Smooth muscle cell (in vitro differentiated cells): ENCODE measurements at regions not wholly inside any gene's neighbourhood (a gene's known extent, or its start where the extent isn't known, plus 50 kb on each side); places are given as distances from the start of the nearest gene placed in this dataset.

Experiments
- DNase-seq: peaks from one replicate; lab custom pipeline; 2025; ENCODE audit not compliant: unreplicated experiment; lab: John Stamatoyannopoulos, UW
- H2AFZ ChIP-seq: fragments of 200-600 bp; sonication (generic); 2 replicates; pipeline ENCODE4 v1.6.0; 2016; ENCODE audit warnings: antibody characterized with exemption, low read depth, mild to moderate bottlenecking
- H3F3A ChIP-seq: fragments of 200-600 bp; sonication (generic); 2 replicates; pipeline ENCODE4 v1.6.0; 2017; ENCODE audit warnings: antibody characterized with exemption, low read depth
- H3K27ac ChIP-seq: fragments of 200-600 bp; sonication (generic); 2 replicates; pipeline ENCODE4 v1.5.1; 2016; ENCODE audit warnings: low read depth, mild to moderate bottlenecking
- H3K27me3 ChIP-seq: fragments of 200-600 bp; sonication (generic); 2 replicates; pipeline ENCODE4 v1.6.1; 2016; ENCODE audit warnings: low read depth, mild to moderate bottlenecking
- H3K36me3 ChIP-seq: fragments of 200-600 bp; sonication (generic); 2 replicates; pipeline ENCODE4 v1.5.1; 2016; ENCODE audit warnings: low read depth
- H3K4me1 ChIP-seq: fragments of 200-600 bp; sonication (generic); 2 replicates; pipeline ENCODE4 v1.5.1; 2016; ENCODE audit warnings: low read depth
- H3K4me2 ChIP-seq: fragments of 200-600 bp; sonication (generic); 2 replicates; pipeline ENCODE4 v1.6.0; 2016; ENCODE audit warnings: mild to moderate bottlenecking
- H3K4me3 ChIP-seq: fragments of 200-600 bp; sonication (generic); 2 replicates; pipeline ENCODE4 v1.5.1; 2016; ENCODE audit warnings: mild to moderate bottlenecking
- H3K79me2 ChIP-seq: fragments of 200-600 bp; sonication (generic); 2 replicates; pipeline ENCODE4 v1.6.0; 2016; ENCODE audit warnings: low read depth, mild to moderate bottlenecking
- H3K9ac ChIP-seq: fragments of 200-600 bp; sonication (generic); 2 replicates; pipeline ENCODE4 v1.6.0; 2016; ENCODE audit warnings: low read depth
- H3K9me3 ChIP-seq: fragments of 200-600 bp; sonication (generic); replicated peaks from 2 replicates; pipeline ENCODE4 v1.5.1; 2016; ENCODE audit warnings: low read depth
- H4K20me1 ChIP-seq: fragments of 200-600 bp; sonication (generic); 2 replicates; pipeline ENCODE4 v1.6.0; 2016; ENCODE audit warnings: low read depth
- WGBS: methylation state at CpG from one replicate; pipeline ENCODE4 v1.1.7; 2016; ENCODE audit warnings: low lambda C conversion rate; 5-methylcytosine and 5-hydroxymethylcytosine counted together
- TF ChIP-seq, protein P1 (sequence below): fragments of 200-600 bp; sonication (generic); IDR thresholded peaks from 2 replicates; pipeline ENCODE4 v1.5.1; 2017; ENCODE audit warnings: borderline replicate concordance, mild to moderate bottlenecking, antibody characterized with exemption; ENCODE audit not compliant: insufficient read depth, poor library complexity, severe bottlenecking

DNA sequence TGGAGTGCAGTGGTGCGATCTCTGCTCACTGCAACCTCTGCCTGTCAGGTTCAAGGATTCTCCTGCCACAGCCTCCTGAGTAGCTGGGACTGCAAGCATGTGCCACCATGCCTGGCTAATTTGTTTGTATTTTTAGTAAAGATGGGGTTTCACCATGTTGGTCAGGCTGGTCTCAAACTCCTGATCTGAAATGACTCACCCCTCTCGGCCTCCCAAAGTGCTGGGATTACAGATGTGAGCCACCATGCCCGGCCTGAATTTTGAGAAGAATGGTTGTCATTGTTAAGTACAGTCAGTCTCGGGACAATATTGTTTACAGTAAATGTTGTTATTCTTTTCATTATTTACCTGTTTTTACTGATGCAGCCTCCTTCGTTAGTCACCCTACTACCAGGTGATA, 1226.2 kb upstream of the TENM3 start:
- H2AFZ ChIP-seq = no peak overlapping the region
- WGBS = 72% methylated on average over 5 of the region's 5 CpGs
- H3K4me2 ChIP-seq = no peak overlapping the region
- no peaks in the 10 kb centered on the region for H3K79me2 ChIP-seq
- no peak overlapping the region for H3K4me3 ChIP-seq
- H3K4me1 ChIP-seq = no peaks in the 10 kb centered on the region
- no peaks in the 10 kb centered on the region for H3K27me3 ChIP-seq
- no peaks in the 10 kb centered on the region for H3K36me3 ChIP-seq
- no peaks in the 10 kb centered on the region for H3F3A ChIP-seq
- TF ChIP-seq, protein P1, sequence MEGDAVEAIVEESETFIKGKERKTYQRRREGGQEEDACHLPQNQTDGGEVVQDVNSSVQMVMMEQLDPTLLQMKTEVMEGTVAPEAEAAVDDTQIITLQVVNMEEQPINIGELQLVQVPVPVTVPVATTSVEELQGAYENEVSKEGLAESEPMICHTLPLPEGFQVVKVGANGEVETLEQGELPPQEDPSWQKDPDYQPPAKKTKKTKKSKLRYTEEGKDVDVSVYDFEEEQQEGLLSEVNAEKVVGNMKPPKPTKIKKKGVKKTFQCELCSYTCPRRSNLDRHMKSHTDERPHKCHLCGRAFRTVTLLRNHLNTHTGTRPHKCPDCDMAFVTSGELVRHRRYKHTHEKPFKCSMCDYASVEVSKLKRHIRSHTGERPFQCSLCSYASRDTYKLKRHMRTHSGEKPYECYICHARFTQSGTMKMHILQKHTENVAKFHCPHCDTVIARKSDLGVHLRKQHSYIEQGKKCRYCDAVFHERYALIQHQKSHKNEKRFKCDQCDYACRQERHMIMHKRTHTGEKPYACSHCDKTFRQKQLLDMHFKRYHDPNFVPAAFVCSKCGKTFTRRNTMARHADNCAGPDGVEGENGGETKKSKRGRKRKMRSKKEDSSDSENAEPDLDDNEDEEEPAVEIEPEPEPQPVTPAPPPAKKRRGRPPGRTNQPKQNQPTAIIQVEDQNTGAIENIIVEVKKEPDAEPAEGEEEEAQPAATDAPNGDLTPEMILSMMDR = no peak
- no peaks in the 10 kb centered on the region for H4K20me1 ChIP-seq
- H3K9ac ChIP-seq = no peak overlapping the region
- no peak for DNase-seq
- H3K27ac ChIP-seq = no peak overlapping the region
- peaks cover 10% of the 10 kb centered on the region for H3K9me3 ChIP-seq

DNA sequence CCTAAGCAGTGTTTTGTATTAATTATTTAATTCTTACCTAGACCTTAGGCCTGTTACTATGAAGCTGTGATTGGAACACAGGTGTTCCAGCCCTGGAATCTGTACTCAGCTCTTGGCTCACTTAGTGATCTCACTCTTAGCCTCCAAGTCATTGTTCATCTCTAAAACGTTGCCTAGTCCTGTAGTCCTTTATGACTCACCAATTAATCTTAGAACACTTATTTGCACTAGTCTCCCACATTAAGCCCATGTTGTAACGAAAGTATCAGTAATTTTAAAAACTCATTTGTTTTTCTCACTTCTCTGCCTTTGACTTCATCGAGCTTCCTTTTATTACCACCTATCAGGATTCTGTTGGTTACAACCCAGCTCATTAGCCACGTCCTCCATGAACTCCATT, 1224.7 kb upstream of the TENM3 start:
- H3K36me3 ChIP-seq = no peaks in the 10 kb centered on the region
- 65% methylated on average over 4 of the region's 4 CpGs for WGBS
- no peak overlapping the region for H3K27ac ChIP-seq
- peaks cover 10% of the 10 kb centered on the region for H3K9me3 ChIP-seq
- no peak overlapping the region for H3K4me2 ChIP-seq
- no peak overlapping the region for H3K4me3 ChIP-seq
- no peak overlapping the region for H2AFZ ChIP-seq
- H3K4me1 ChIP-seq = no peaks in the 10 kb centered on the region
- no peaks in the 10 kb centered on the region for H3K79me2 ChIP-seq
- TF ChIP-seq, protein P1 = no peak
- H3K9ac ChIP-seq = no peak overlapping the region
- H4K20me1 ChIP-seq = no peaks in the 10 kb centered on the region
- no peaks in the 10 kb centered on the region for H3F3A ChIP-seq
- H3K27me3 ChIP-seq = no peaks in the 10 kb centered on the region
- DNase-seq = no peak

DNA sequence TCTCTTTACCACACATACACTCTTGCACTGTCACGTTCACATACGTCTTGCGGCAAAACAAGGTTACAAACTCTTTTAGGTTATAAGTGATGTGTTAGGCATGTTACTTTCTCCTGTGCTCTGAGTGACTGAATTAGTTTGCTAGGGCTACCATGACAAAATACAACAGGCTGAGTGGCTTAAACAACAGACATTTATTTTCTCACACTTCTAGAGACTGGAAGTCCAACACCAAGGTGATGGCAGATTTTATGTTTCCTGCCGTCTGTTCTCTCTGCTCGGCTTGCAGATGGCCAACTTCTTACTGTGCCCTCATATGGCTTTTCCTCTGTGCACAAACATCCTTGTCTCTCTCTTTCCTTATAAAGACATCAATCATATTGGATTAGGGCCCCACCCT, 1224.3 kb upstream of the TENM3 start:
- Histone ChIP-seq H4K20me1 (no peaks in the 10 kb centered on the region), H3K4me1 (no peaks in the 10 kb centered on the region), H3K9ac (no peak overlapping the region), H3K4me2 (no peak overlapping the region), H3K79me2 (no peaks in the 10 kb centered on the region), H3F3A (no peaks in the 10 kb centered on the region), H3K9me3 (peaks cover 10% of the 10 kb centered on the region), H3K27ac (no peak overlapping the region), H3K36me3 (no peaks in the 10 kb centered on the region), H3K4me3 (no peak overlapping the region), H3K27me3 (no peaks in the 10 kb centered on the region), H2AFZ (no peak overlapping the region)
- WGBS = 62% methylated on average over 5 of the region's 5 CpGs
- no peak for DNase-seq
- TF ChIP-seq, protein P1 = no peak

DNA sequence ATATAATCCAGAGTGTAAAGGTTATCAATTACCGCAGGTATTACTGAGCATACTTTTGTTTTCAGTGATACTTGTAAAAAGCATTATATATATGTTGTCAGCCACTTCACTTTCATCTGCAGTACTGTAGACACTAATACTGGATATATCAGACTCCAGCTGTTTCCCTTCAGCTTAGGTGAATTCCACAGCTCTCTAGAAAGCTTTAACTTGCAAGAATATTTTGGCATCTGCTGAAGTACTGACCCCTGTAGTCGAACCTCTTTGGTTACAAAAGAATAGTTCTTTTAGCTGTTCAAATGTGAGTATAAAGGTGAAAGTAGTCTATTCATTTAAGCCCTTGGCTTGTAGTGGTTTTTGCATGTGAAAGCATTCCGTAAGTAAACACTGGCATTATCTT, 1222.7 kb upstream of the TENM3 start:
- H4K20me1 ChIP-seq = no peaks in the 10 kb centered on the region
- no peak for DNase-seq
- H3K4me1 ChIP-seq = no peaks in the 10 kb centered on the region
- no peak overlapping the region for H2AFZ ChIP-seq
- peaks cover 8% of the 10 kb centered on the region for H3K27me3 ChIP-seq
- 85% methylated on average over 3 of the region's 3 CpGs for WGBS
- H3K27ac ChIP-seq = no peak overlapping the region
- H3K36me3 ChIP-seq = no peaks in the 10 kb centered on the region
- TF ChIP-seq, protein P1 = no peak
- H3F3A ChIP-seq = no peaks in the 10 kb centered on the region
- H3K9ac ChIP-seq = no peak overlapping the region
- no peak overlapping the region for H3K4me2 ChIP-seq
- no peaks in the 10 kb centered on the region for H3K9me3 ChIP-seq
- no peak overlapping the region for H3K4me3 ChIP-seq
- H3K79me2 ChIP-seq = no peaks in the 10 kb centered on the region
